ENCODE measurements at regions not wholly inside any gene's neighbourhood (a gene's known extent, or its start where the extent isn't known, plus 50 kb on each side); places are given as distances from the start of the nearest gene placed in this dataset.

GRCh38 chr4:8682725-8683124, 90.2 kb downstream of the CPZ start:
- Histone ChIP-seq H3K36me3 (no peaks in the 10 kb centered on the region), H3K27me3 (peaks cover 0 to 57% of the 10 kb centered on the region in 2 donors), H3K9me3 (peaks cover 0 to 5% (median 0%) of the 10 kb centered on the region in 3 donors), H3K4me1 (no peaks in the 10 kb centered on the region), H3K4me3 (no peak overlapping the region), H3K27ac (no peak overlapping the region)
- intact Hi-C loops (cut with DNase I; ENCODE audit: low total_unique reads), result no loop called here
- DNase-seq, result no peak
- no peak for TF ChIP-seq CTCF (IDR thresholded peaks at IDR 0.05)

GRCh38 chr4:8682296-8682695, 89.7 kb downstream of the CPZ start:
- Histone ChIP-seq H3K4me3 (no peak overlapping the region), H3K27me3 (peaks cover 0 to 55% of the 10 kb centered on the region in 2 donors), H3K4me1 (no peaks in the 10 kb centered on the region), H3K27ac (no peak overlapping the region), H3K9me3 (peaks cover 0 to 5% (median 0%) of the 10 kb centered on the region in 3 donors), H3K36me3 (no peaks in the 10 kb centered on the region)
- TF ChIP-seq CTCF (IDR thresholded peaks at IDR 0.05), result no peak
- intact Hi-C loops (cut with DNase I; ENCODE audit: low total_unique reads), result no loop called here
- no peak for DNase-seq

GRCh38 chr4:8681391-8681790, 88.8 kb downstream of the CPZ start:
- intact Hi-C loops (cut with DNase I; ENCODE audit: low total_unique reads), result no loop called here
- Histone ChIP-seq H3K4me3 (no peak overlapping the region), H3K36me3 (no peaks in the 10 kb centered on the region), H3K27me3 (peaks cover 0 to 51% of the 10 kb centered on the region in 2 donors), H3K27ac (no peak overlapping the region), H3K4me1 (no peaks in the 10 kb centered on the region), H3K9me3 (peaks cover 0 to 5% (median 0%) of the 10 kb centered on the region in 3 donors)
- no peak for DNase-seq
- no peak for TF ChIP-seq CTCF (IDR thresholded peaks at IDR 0.05)

- H3K27me3 ChIP-seq, result peaks cover 0 to 40% of the 10 kb centered on the region in 2 donors
- intact Hi-C loops (cut with DNase I; ENCODE audit: low total_unique reads), result no loop called here
- DNase-seq, result no peak
Observed at GRCh38 chr4:8679032-8679431, 86.5 kb downstream of the CPZ start.

GRCh38 chr4:8676676-8677075, 84.1 kb downstream of the CPZ start:
- intact Hi-C loops (cut with DNase I; ENCODE audit: low total_unique reads), result no loop called here
- TF ChIP-seq CTCF (IDR thresholded peaks at IDR 0.05), result no peak

More at GRCh38 chr4:8679032-8679431, 86.5 kb downstream of the CPZ start:
- Histone ChIP-seq H3K9me3 (peaks cover 0 to 5% (median 0%) of the 10 kb centered on the region in 3 donors), H3K27ac (no peak overlapping the region), H3K4me1 (no peaks in the 10 kb centered on the region), H3K4me3 (no peak overlapping the region), H3K36me3 (no peaks in the 10 kb centered on the region)
- no peak for TF ChIP-seq CTCF (IDR thresholded peaks at IDR 0.05)

GRCh38 chr4:8675906-8676305, 83.3 kb downstream of the CPZ start:
- Histone ChIP-seq H3K27me3 (peaks cover 0 to 23% of the 10 kb centered on the region in 2 donors), H3K4me3 (no peak overlapping the region), H3K9me3 (peaks cover 0 to 5% (median 0%) of the 10 kb centered on the region in 3 donors), H3K36me3 (no peaks in the 10 kb centered on the region), H3K4me1 (no peaks in the 10 kb centered on the region), H3K27ac (no peak overlapping the region)
- DNase-seq, result no peak
- TF ChIP-seq CTCF (IDR thresholded peaks at IDR 0.05), result no peak
- intact Hi-C loops (cut with DNase I; ENCODE audit: low total_unique reads), result no loop called here

More at GRCh38 chr4:8676676-8677075, 84.1 kb downstream of the CPZ start:
- peaks cover 0 to 5% (median 0%) of the 10 kb centered on the region in 3 donors for H3K9me3 ChIP-seq
- no peak for DNase-seq
- no peak overlapping the region for H3K4me3 ChIP-seq
- H3K4me1 ChIP-seq, result no peaks in the 10 kb centered on the region
- peaks cover 0 to 31% of the 10 kb centered on the region in 2 donors for H3K27me3 ChIP-seq
- no peaks in the 10 kb centered on the region for H3K36me3 ChIP-seq
- no peak overlapping the region for H3K27ac ChIP-seq
